ENCODE measurements at regions not wholly inside any gene's neighbourhood (a gene's known extent, or its start where the extent isn't known, plus 50 kb on each side); places are given as distances from the start of the nearest gene placed in this dataset.

DNA sequence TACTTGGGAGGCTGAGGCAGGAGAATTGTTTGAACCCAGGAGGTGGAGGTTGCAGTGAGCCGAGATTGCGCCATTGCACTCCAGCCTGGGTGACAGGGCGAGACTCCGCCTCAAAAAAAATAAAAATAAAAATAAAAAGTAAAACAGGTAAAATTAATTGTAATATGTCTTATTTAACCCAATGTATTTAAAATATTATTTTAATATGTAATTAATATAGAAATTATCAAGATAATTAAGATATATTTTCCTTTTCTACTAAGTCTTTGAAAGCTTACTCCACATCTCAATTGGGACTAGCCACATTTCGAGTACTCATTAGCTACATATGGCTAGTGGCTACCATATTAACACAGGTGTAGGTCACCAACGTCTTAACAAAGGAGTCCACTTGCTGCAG lies 61.6 kb upstream of the IPO9 start:
- TF ChIP-seq CTCF (IDR thresholded peaks at IDR 0.05 in 2 of 3, conservative IDR thresholded peaks at IDR 0.05 in 1 of 3; ENCODE audit: borderline replicate concordance in 1 of 3, insufficient read depth in 1 of 3, low read depth in 2 of 3, low read length in 2 of 3) (no peak), EZH2 (IDR thresholded peaks at IDR 0.05) (no peak), REST (IDR thresholded peaks at IDR 0.05; ENCODE audit: low read depth) (no peak), CEBPB (IDR thresholded peaks at IDR 0.05; ENCODE audit: low read depth) (no peak), EGR1 (IDR thresholded peaks at IDR 0.05; ENCODE audit: low read depth) (no peak), POLR2A (IDR thresholded peaks at IDR 0.05; ENCODE audit: borderline replicate concordance, extremely low read depth, insufficient read depth, insufficient read length) (no peak), ZBTB33 (IDR thresholded peaks at IDR 0.05; ENCODE audit: extremely low read depth, insufficient replicate concordance, low read length) (no peak), SRF (IDR thresholded peaks at IDR 0.05; ENCODE audit: low read depth) (no peak), TCF7L2 (IDR thresholded peaks at IDR 0.05; ENCODE audit: borderline replicate concordance, extremely low read depth, insufficient read depth, insufficient read length) (no peak), JUND (IDR thresholded peaks at IDR 0.05) (no peak)
